Upper lobe of left lung (tissue), 6 donors: ENCODE measurements at regions not wholly inside any gene's neighbourhood (a gene's known extent, or its start where the extent isn't known, plus 50 kb on each side); places are given as distances from the start of the nearest gene placed in this dataset.
"Not testable (repeated sequence)": the region's sequence is repeated elsewhere in the genome, so short reads cannot be mapped to it uniquely, and the experiment has no call there.

Experiments used
- ATAC-seq, 2 donors: fragments of 200-7000 bp; cut with Tn5 transposase; one replicate each; pipeline ENCODE4 v1.9.1; 2022; ENCODE audit warnings: mild to moderate bottlenecking in 2 of 2, moderate library complexity in 2 of 2; ENCODE audit not compliant: low FRiP score in 2 of 2
- DNase-seq, 2 donors: peaks; one replicate each; pipeline ENCODE4 v3.0.0-alpha.2; 2019 to 2020
- H3K27ac ChIP-seq, 4 donors: fragments of 200-600 bp; sonication (generic); one replicate each; pipeline ENCODE4 v1.5.1; 2016 to 2019
- H3K27me3 ChIP-seq, 4 donors: fragments of 200-600 bp; sonication (generic); one replicate each; pipeline ENCODE4 v1.5.1; 2017 to 2019
- H3K36me3 ChIP-seq, 4 donors: fragments of 200-600 bp; sonication (generic); one replicate each; pipeline ENCODE4 v1.5.1; 2016 to 2019
- H3K4me1 ChIP-seq, 4 donors: fragments of 200-600 bp; sonication (generic); one replicate each; pipeline ENCODE4 v1.5.1; 2018 to 2019
- H3K4me3 ChIP-seq, 4 donors: fragments of 200-600 bp; sonication (generic); one replicate each; pipeline ENCODE4 v1.5.1; 2017 to 2019; ENCODE audit warnings: mild to moderate bottlenecking in 2 of 4, moderate library complexity in 1 of 4
- H3K9me3 ChIP-seq, 4 donors: fragments of 200-600 bp; sonication (generic); one replicate each; pipeline ENCODE4 v1.5.1; 2018 to 2019
- EP300 ChIP-seq, 4 donors: sonication (generic); formaldehyde crosslinking; IDR thresholded peaks; one replicate each; pipeline ENCODE4 v1.5.1; 2017; ENCODE audit warnings: antibody characterized with exemption in 4 of 4, control low read depth in 2 of 4
- POLR2A ChIP-seq, 4 donors: fragments of 450-650 bp; IDR thresholded peaks; one replicate each; pipeline ENCODE4 v1.5.1; 2016 to 2017; ENCODE audit warnings: antibody characterized with exemption in 4 of 4, mild to moderate bottlenecking in 2 of 4
- POLR2AphosphoS5 ChIP-seq, 2 donors: sonication (generic); formaldehyde crosslinking; IDR thresholded peaks; one replicate each; pipeline ENCODE4 v1.5.1; 2017; ENCODE audit warnings: antibody characterized with exemption in 2 of 2
- WGBS, 2 donors: methylation state at CpG; one replicate each; pipeline ENCODE4 v1.1.5; 2017 to 2018; 5-methylcytosine and 5-hydroxymethylcytosine counted together
- TF ChIP-seq, protein P1 (sequence below), 6 experiments: fragments of 450-650 bp in 4 of 6; fragments of 200-600 bp in 2 of 6; sonication (generic) in 2 of 6; IDR thresholded peaks; one replicate each; pipeline ENCODE4 v1.5.1; 2016 to 2019; ENCODE audit warnings: antibody characterized with exemption in 6 of 6
- donor health status: DM: no; HTN: no; CAD: no; lungs with moderate emphysema.
- donor health status: DM: no; HTN: yes; CAD: no; lungs with severe emphysema.

DNA sequence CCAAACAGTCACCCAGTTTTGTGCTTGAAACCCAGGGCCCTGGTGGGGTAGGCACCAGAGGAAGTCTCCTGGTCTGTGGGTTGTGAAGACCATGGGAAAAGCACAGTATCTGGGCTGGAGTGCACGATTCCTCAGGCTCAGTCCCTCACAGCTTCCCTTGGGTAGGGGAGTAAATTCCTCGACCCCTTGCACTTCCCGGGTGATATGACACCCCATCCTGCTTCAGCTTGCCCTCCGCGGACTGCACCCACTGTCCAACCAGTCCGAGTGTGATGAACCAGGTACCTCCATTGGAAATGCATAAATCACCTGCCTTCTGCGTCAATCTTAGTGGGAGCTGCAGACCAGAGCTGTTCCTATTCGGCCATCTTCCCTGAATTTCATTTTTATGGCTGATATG is 133.9 kb upstream of the KCTD3 start:
- Histone ChIP-seq H3K36me3 (no peaks in the 10 kb centered on the region), H3K4me1 (no peaks in the 10 kb centered on the region), H3K4me3 (no peak overlapping the region), H3K27ac (no peak overlapping the region), H3K9me3 (no peaks in the 10 kb centered on the region), H3K27me3 (no peaks in the 10 kb centered on the region)
- TF ChIP-seq POLR2AphosphoS5 (IDR thresholded peaks at IDR 0.05) (no peak), EP300 (IDR thresholded peaks at IDR 0.05) (no peak), POLR2A (IDR thresholded peaks at IDR 0.05) (no peak)
- TF ChIP-seq, protein P1, sequence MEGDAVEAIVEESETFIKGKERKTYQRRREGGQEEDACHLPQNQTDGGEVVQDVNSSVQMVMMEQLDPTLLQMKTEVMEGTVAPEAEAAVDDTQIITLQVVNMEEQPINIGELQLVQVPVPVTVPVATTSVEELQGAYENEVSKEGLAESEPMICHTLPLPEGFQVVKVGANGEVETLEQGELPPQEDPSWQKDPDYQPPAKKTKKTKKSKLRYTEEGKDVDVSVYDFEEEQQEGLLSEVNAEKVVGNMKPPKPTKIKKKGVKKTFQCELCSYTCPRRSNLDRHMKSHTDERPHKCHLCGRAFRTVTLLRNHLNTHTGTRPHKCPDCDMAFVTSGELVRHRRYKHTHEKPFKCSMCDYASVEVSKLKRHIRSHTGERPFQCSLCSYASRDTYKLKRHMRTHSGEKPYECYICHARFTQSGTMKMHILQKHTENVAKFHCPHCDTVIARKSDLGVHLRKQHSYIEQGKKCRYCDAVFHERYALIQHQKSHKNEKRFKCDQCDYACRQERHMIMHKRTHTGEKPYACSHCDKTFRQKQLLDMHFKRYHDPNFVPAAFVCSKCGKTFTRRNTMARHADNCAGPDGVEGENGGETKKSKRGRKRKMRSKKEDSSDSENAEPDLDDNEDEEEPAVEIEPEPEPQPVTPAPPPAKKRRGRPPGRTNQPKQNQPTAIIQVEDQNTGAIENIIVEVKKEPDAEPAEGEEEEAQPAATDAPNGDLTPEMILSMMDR (IDR thresholded peaks at IDR 0.05) = no peak
- DNase-seq (no peak), ATAC-seq (no peak)
- WGBS, 2 donors = 83 to 86% methylated on average over 2 to 8 of the region's 8 CpGs

DNA sequence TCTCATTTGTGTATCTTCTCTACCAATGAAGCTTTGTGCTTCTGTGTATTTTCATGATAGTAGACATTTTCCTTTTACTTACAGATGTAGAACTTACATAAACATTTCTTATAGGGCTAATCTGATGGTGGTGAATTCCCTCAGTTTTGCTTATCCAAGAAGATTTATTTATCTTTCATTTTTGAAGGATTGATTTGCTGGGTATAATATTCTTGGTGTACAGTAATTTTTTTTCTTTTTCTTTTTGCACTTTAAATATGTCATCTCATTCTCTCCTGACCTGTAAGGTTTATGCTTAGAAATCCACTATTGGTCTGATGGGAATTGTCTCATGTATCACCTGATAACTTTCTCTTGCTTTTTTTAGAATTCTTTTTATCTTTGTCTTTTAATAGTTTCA is 127.6 kb upstream of the KCTD3 start:
- Histone ChIP-seq H3K4me3 (no peak overlapping the region), H3K9me3 (peaks cover 0 to 13% (median 8%) of the 10 kb centered on the region in 4 donors), H3K27ac (no peak overlapping the region), H3K4me1 (no peaks in the 10 kb centered on the region), H3K27me3 (no peaks in the 10 kb centered on the region), H3K36me3 (no peaks in the 10 kb centered on the region)
- no peak for ATAC-seq
- no peak for DNase-seq
- TF ChIP-seq POLR2A (IDR thresholded peaks at IDR 0.05) = no peak
- no peak for TF ChIP-seq EP300 (IDR thresholded peaks at IDR 0.05)
- TF ChIP-seq POLR2AphosphoS5 (IDR thresholded peaks at IDR 0.05) = no peak
- TF ChIP-seq, protein P1 (IDR thresholded peaks at IDR 0.05) = no peak

- no peaks in the 10 kb centered on the region for H3K4me1 ChIP-seq
- ATAC-seq = peak; percentile 16 to 55
Measured at GRCh38 chr1:215444715-215445414, 122.2 kb upstream of the KCTD3 start.

GRCh38 chr1:215448014-215448413 is 119.1 kb upstream of the KCTD3 start:
- not testable (repeated sequence) for H3K4me1 ChIP-seq, H3K4me3 ChIP-seq, H3K27ac ChIP-seq, DNase-seq, H3K27me3 ChIP-seq, H3K9me3 ChIP-seq, H3K36me3 ChIP-seq, ATAC-seq
- 76 to 81% methylated on average over 6 of the region's 6 CpGs for WGBS, 2 donors

More at GRCh38 chr1:215444715-215445414, 122.2 kb upstream of the KCTD3 start:
- TF ChIP-seq POLR2A (IDR thresholded peaks at IDR 0.05) (no peak), EP300 (IDR thresholded peaks at IDR 0.05) (no peak), POLR2AphosphoS5 (IDR thresholded peaks at IDR 0.05) (no peak)
- TF ChIP-seq, protein P1 (IDR thresholded peaks at IDR 0.05) = no peak
- Histone ChIP-seq H3K36me3 (no peaks in the 10 kb centered on the region), H3K4me3 (no peak overlapping the region), H3K9me3 (peaks cover 0 to 4% (median under 1%) of the 10 kb centered on the region in 4 donors), H3K27ac (no peak overlapping the region), H3K27me3 (no peaks in the 10 kb centered on the region)
- DNase-seq = no peak
- WGBS, 2 donors = 79 to 100% methylated on average over 2 of the region's 2 CpGs

- not testable (repeated sequence) for H3K27me3 ChIP-seq, DNase-seq, H3K9me3 ChIP-seq, H3K4me1 ChIP-seq, ATAC-seq, H3K27ac ChIP-seq, H3K4me3 ChIP-seq, H3K36me3 ChIP-seq
- 75 to 90% methylated on average over 1 of the region's 1 CpG for WGBS, 2 donors
Measured at GRCh38 chr1:215449147-215449546, 118.0 kb upstream of the KCTD3 start.

DNA sequence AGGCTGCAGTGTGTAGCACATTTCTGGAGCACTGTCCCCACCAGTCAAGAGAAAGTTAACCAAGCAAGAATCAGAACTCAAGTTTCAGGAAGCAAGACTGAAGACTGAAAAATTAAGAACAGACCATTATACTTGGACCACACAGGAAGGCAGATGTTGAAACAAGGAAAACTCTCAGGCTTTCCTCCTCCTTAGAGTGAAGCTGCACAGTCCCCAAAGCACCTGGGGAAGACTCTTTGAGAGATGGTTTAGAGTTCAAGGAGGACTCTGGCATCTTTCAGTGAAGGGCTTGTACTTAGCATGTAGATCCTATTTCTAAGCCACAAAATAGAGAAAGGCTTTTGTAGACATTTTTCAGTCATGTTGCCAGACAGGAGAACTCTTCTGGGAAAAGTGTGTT is 113.7 kb upstream of the KCTD3 start:
- TF ChIP-seq EP300 (IDR thresholded peaks at IDR 0.05) (no peak), POLR2AphosphoS5 (IDR thresholded peaks at IDR 0.05) (no peak), POLR2A (IDR thresholded peaks at IDR 0.05) (no peak)
- TF ChIP-seq, protein P1 (IDR thresholded peaks at IDR 0.05) = no peak
- Histone ChIP-seq H3K9me3 (no peaks in the 10 kb centered on the region), H3K27me3 (no peaks in the 10 kb centered on the region), H3K4me1 (no peaks in the 10 kb centered on the region), H3K27ac (no peak overlapping the region), H3K36me3 (no peaks in the 10 kb centered on the region), H3K4me3 (no peak overlapping the region)
- ATAC-seq = no peak
- no peak for DNase-seq
